Heart right ventricle (tissue), 16 donors: ENCODE measurements at regions not wholly inside any gene's neighbourhood (a gene's known extent, or its start where the extent isn't known, plus 50 kb on each side); places are given as distances from the start of the nearest gene placed in this dataset.
"Not testable (repeated sequence)": the region's sequence is repeated elsewhere in the genome, so short reads cannot be mapped to it uniquely, and the experiment has no call there.

ENCODE experiments used
- ATAC-seq, 8 donors: fragments of 200-7000 bp; cut with Tn5 transposase; one replicate each; pipeline ENCODE4 v1.9.1; 2020; ENCODE audit warnings: mild to moderate bottlenecking in 8 of 8, moderate library complexity in 8 of 8, moderate number of reproducible peaks in 1 of 8
- DNase-seq, 2 donors: peaks; one replicate each; pipeline ENCODE4 v3.0.0-alpha.2; 2020
- H3K27ac ChIP-seq, 10 donors: fragments of 200-600 bp; sonication (generic) in 2 of 10; one replicate each; pipeline versions ENCODE4 v1.5.0 to v1.8.0; 2020 to 2022; ENCODE audit warnings: mild to moderate bottlenecking in 3 of 10
- H3K27me3 ChIP-seq, 7 donors: fragments of 200-600 bp; one replicate each; pipeline ENCODE4 v1.8.0; 2021 to 2022; ENCODE audit warnings: mild to moderate bottlenecking in 2 of 7
- H3K36me3 ChIP-seq, 9 donors: fragments of 200-600 bp; sonication (generic) in 1 of 9; one replicate each; pipeline versions ENCODE4 v1.5.0 to v1.8.0; 2020 to 2022; ENCODE audit warnings: mild to moderate bottlenecking in 2 of 9
- H3K4me1 ChIP-seq, 9 donors: fragments of 200-600 bp; sonication (generic) in 1 of 9; one replicate each; pipeline versions ENCODE4 v1.5.0 to v1.8.0; 2020 to 2022; ENCODE audit warnings: mild to moderate bottlenecking in 4 of 9
- H3K4me3 ChIP-seq, 10 donors: fragments of 200-600 bp; sonication (generic) in 2 of 10; one replicate each; pipeline versions ENCODE4 v1.5.0 to v1.8.0; 2020 to 2022; ENCODE audit warnings: mild to moderate bottlenecking in 7 of 10, moderate library complexity in 2 of 10
- H3K9me3 ChIP-seq, 11 donors: fragments of 200-600 bp in 10 of 11; sonication (generic) in 2 of 11; one replicate each; pipeline versions ENCODE4 v1.5.0 to v1.8.0; 2013 to 2022; ENCODE audit warnings: mild to moderate bottlenecking in 2 of 11, control low read depth in 1 of 11, moderate library complexity in 1 of 11
- CTCF ChIP-seq, 9 donors: fragments of 200-600 bp; sonication (generic) in 2 of 9; IDR thresholded peaks; one replicate each; pipeline versions ENCODE4 v1.5.0 to v1.8.0; 2021 to 2022; ENCODE audit warnings: antibody characterized with exemption in 9 of 9, mild to moderate bottlenecking in 5 of 9, moderate library complexity in 1 of 9
- WGBS, 2 donors: extraction: QIAGEN DNeasy Blood & Tissue Kit; methylation state at CpG; one replicate each; pipeline ENCODE4 v1.1.7; 2013; ENCODE audit warnings: inconsistent platforms in 1 of 2; 5-methylcytosine and 5-hydroxymethylcytosine counted together
- intact Hi-C, 10 donors: fragments of 100-400 bp; cut with DNase I; formaldehyde crosslinking; loops; one replicate each; pipeline versions ENCODE4 v1.11.1 to v1.14.2; 2022
- donor health status: Arrhythmogenic right ventricular cardiomyopathy.
- donor health status: ischemic (EF 13 %, LVEDD 7.1; RV severe dilation, severe dysfunction).
- donor health status: healthy with polysubstance abuse.
- donor health status: DM: no; HTN: yes; CAD: no.
- donor health status: DM: no; HTN: no; CAD: no.
- donor health status: ischemic (EF 25% LVEDD 6.9; RV normal size, moderate dysfunction).
- donor health status: ischemic (EF 25% LVEDD 5.7; RV mildly dilated, moderate dysfunction).
- donor health status: healthy.
- donor health status: DM: yes; HTN: yes; CAD: no.
- donor health status: Ischemic cardiomyopathy.
- donor health status: ischemic (EF 35%, LVEDD 5.7; RV mildly dilated, moderate dysfunction).
- donor health status: nonischemic (EF 11% LVEDD 7.7; RV severe dilation, severe dysfunction).
- donor health status: DM: yes; HTN: yes; CAD: no.
- donor health status: PGD.
- donor health status: ischemic (EF 29% LVEDD 5.4; RV normal size, mild dysfunction).
- donor health status: nonischemic (EF 23%, LVEDD 6.1; RV moderate dilation, normal function).

GRCh38 chr13:74730556-74731331 is 596.5 kb upstream of the KLF12 start:
- intact Hi-C loops, result loop anchor here in 2 of 10 donors (5.0 to 10.0 kb wide), 2 partner anchors 153 to 156 kb away; no protein-coding TSS in a partner anchor
- H3K9me3 ChIP-seq, result no peaks in the 10 kb centered on the region
- ATAC-seq (peak in 7 of 8 donors; percentile 61 to 97 (median 89)), DNase-seq (peak in 1 of 2 donors; percentile 26)
- TF ChIP-seq CTCF (IDR thresholded peaks at IDR 0.05), result no peak
- H3K27me3 ChIP-seq, result no peaks in the 10 kb centered on the region
- H3K4me3 ChIP-seq, result no peak overlapping the region
- peaks cover 0 to 16% (median 0%) of the 10 kb centered on the region in 9 donors for H3K4me1 ChIP-seq
- 68 to 72% methylated on average over 9 of the region's 9 CpGs for WGBS, 2 donors
- peak overlapping the region in 4 of 10 donors; percentile 41 to 65 (median 58) for H3K27ac ChIP-seq
- no peaks in the 10 kb centered on the region for H3K36me3 ChIP-seq

- WGBS, 2 donors, result 75 to 89% methylated on average over 1 of the region's 1 CpG
Measured at GRCh38 chr13:74726206-74726605, 592.0 kb upstream of the KLF12 start.

GRCh38 chr13:74718232-74718842 is 584.1 kb upstream of the KLF12 start:
- H3K36me3 ChIP-seq, intact Hi-C loops, H3K27ac ChIP-seq, ATAC-seq, H3K4me3 ChIP-seq, DNase-seq, H3K27me3 ChIP-seq, H3K4me1 ChIP-seq: not testable (repeated sequence)
- WGBS, 2 donors, result 92 to 97% methylated on average over 17 to 31 of the region's 31 CpGs
- peaks cover 0 to 27% (median 5%) of the 10 kb centered on the region in 11 donors for H3K9me3 ChIP-seq

More at GRCh38 chr13:74726206-74726605, 592.0 kb upstream of the KLF12 start:
- TF ChIP-seq CTCF (IDR thresholded peaks at IDR 0.05), result no peak
- Histone ChIP-seq H3K36me3 (no peaks in the 10 kb centered on the region), H3K4me1 (peaks cover 0 to 10% (median 0%) of the 10 kb centered on the region in 9 donors), H3K4me3 (no peak overlapping the region), H3K27me3 (no peaks in the 10 kb centered on the region), H3K9me3 (no peaks in the 10 kb centered on the region), H3K27ac (no peak overlapping the region)
- no peak for ATAC-seq
- no peak for DNase-seq
- intact Hi-C loops, result loop anchor here in 1 of 10 donors (10.0 kb wide), 1 partner anchor 151 kb away; no protein-coding TSS in a partner anchor

- DNase-seq, result no peak
- no peak for ATAC-seq
- Histone ChIP-seq H3K36me3 (no peaks in the 10 kb centered on the region), H3K4me3 (no peak overlapping the region), H3K9me3 (peaks cover 0 to 30% (median 5%) of the 10 kb centered on the region in 11 donors), H3K27ac (no peak overlapping the region), H3K4me1 (no peaks in the 10 kb centered on the region), H3K27me3 (no peaks in the 10 kb centered on the region)
- 87 to 91% methylated on average over 2 of the region's 2 CpGs for WGBS, 2 donors
- TF ChIP-seq CTCF (IDR thresholded peaks at IDR 0.05), result no peak
- intact Hi-C loops, result no loop called here
Measured at GRCh38 chr13:74715718-74716117, 581.5 kb upstream of the KLF12 start.
